ENCODE measurements at regions not wholly inside any gene's neighbourhood (a gene's known extent, or its start where the extent isn't known, plus 50 kb on each side); places are given as distances from the start of the nearest gene placed in this dataset.

DNA sequence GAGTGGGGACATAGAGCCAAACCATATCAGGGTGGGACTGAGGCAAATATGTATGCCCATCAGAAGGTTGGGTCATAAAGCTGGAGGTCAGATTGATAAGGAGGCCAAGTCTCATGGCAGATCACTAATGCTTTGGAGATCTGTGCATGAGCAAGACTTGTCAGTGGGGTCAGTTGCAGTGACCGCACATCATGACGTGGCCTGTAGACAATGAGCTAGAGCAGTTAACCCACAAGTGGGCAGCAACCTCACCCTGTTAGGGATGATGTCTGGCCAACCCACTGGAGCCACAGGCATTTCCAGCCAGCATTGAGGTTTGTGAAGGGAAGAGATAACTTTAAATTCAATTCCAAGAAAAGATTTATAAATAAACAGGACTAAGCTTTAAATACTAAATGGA lies 66.7 kb downstream of the XCL1 start:
- TF ChIP-seq CTCF (IDR thresholded peaks at IDR 0.05) = no peak
- no peak for TF ChIP-seq POLR2AphosphoS5 (IDR thresholded peaks at IDR 0.05)
- no peak for TF ChIP-seq POLR2A (IDR thresholded peaks at IDR 0.05)
